Neural cell (in vitro differentiated cells): ENCODE measurements at regions not wholly inside any gene's neighbourhood (a gene's known extent, or its start where the extent isn't known, plus 50 kb on each side); places are given as distances from the start of the nearest gene placed in this dataset.

ENCODE experiments used
- CTCF ChIP-seq: fragments of 450-650 bp; IDR thresholded peaks from 2 replicates; pipeline ENCODE4 v1.5.1; 2014; ENCODE audit warnings: antibody characterized with exemption, mild to moderate bottlenecking, moderate library complexity; ENCODE audit not compliant: poor library complexity, severe bottlenecking
- EP300 ChIP-seq: fragments of 450-650 bp; conservative IDR thresholded peaks from 2 replicates; pipeline ENCODE4 v1.6.1; 2014; ENCODE audit warnings: antibody characterized with exemption, mild to moderate bottlenecking, moderate library complexity; ENCODE audit not compliant: poor library complexity, severe bottlenecking
- EZH2 ChIP-seq: fragments of 200-600, 300-800 bp; shearing (Covaris generic), sonication (generic); IDR thresholded peaks from 2 replicates; pipeline ENCODE4 v1.6.1; 2014; ENCODE audit warnings: antibody characterized with exemption, low read length, borderline replicate concordance, mild to moderate bottlenecking; ENCODE audit not compliant: insufficient read depth, poor library complexity, severe bottlenecking
- MXI1 ChIP-seq: fragments of 450-650 bp; conservative IDR thresholded peaks from 2 replicates; pipeline ENCODE4 v1.6.1; 2014; ENCODE audit warnings: antibody characterized with exemption, mild to moderate bottlenecking; ENCODE audit not compliant: poor library complexity, severe bottlenecking
- POLR2AphosphoS5 ChIP-seq: IDR thresholded peaks from 2 replicates; pipeline ENCODE4 v1.6.1; 2012
- RAD21 ChIP-seq: fragments of 450-650 bp; conservative IDR thresholded peaks from 2 replicates; pipeline ENCODE4 v1.6.1; 2014; ENCODE audit warnings: antibody characterized with exemption, mild to moderate bottlenecking, moderate library complexity
- REST ChIP-seq: IDR thresholded peaks from 2 replicates; pipeline ENCODE4 v1.6.1; 2012; ENCODE audit warnings: borderline replicate concordance
- SMC3 ChIP-seq: fragments of 450-650 bp; conservative IDR thresholded peaks from 2 replicates; pipeline ENCODE4 v1.6.1; 2014; ENCODE audit warnings: antibody characterized with exemption, mild to moderate bottlenecking, moderate library complexity; ENCODE audit not compliant: poor library complexity
- TAF1 ChIP-seq: IDR thresholded peaks from 2 replicates; pipeline ENCODE4 v1.6.1; 2012; ENCODE audit warnings: low read depth

- TF ChIP-seq CTCF: peak; percentile 23
- TF ChIP-seq EP300: no peak
- TF ChIP-seq EZH2: no peak
- TF ChIP-seq TAF1: no peak
- TF ChIP-seq SMC3: no peak
- TF ChIP-seq REST: no peak
- no peak for TF ChIP-seq RAD21
- TF ChIP-seq POLR2AphosphoS5: no peak
- TF ChIP-seq MXI1: no peak
These were observed 100.6 kb upstream of the F9 start for GRCh38 chrX:139429913-139430312.
